ENCODE measurements at regions not wholly inside any gene's neighbourhood (a gene's known extent, or its start where the extent isn't known, plus 50 kb on each side); places are given as distances from the start of the nearest gene placed in this dataset.
"Not testable (repeated sequence)": the region's sequence is repeated elsewhere in the genome, so short reads cannot be mapped to it uniquely, and the experiment has no call there.

- Histone ChIP-seq H3K4me3 (ENCODE audit: low read length) (no peak overlapping the region), H3K27ac (ENCODE audit: low read length) (no peak overlapping the region), H3K4me1 (ENCODE audit: control insufficient read depth, insufficient read depth, low read length) (no peaks in the 10 kb centered on the region), H3K36me3 (ENCODE audit: control insufficient read depth, insufficient read depth, low read length) (no peaks in the 10 kb centered on the region), H3K9me3 (replicated peaks; ENCODE audit: control insufficient read depth, low read depth, low read length) (no peaks in the 10 kb centered on the region), H3K27me3 (ENCODE audit: control insufficient read depth, insufficient read depth, low read length) (no peaks in the 10 kb centered on the region)
- no peak for DNase-seq
Observed at GRCh38 chr2:180891360-180891759, 89.0 kb upstream of the UBE2E3 start.

- no CpG with 5 or more reads among the region's 1 CpG for WGBS (ENCODE audit: insufficient coverage)
Observed at GRCh38 chr2:180890781-180891180, 89.6 kb upstream of the UBE2E3 start.

GRCh38 chr2:180882959-180883358, 97.4 kb upstream of the UBE2E3 start:
- no peak overlapping the region for H3K27ac ChIP-seq (ENCODE audit: low read length)
- H3K9me3 ChIP-seq (replicated peaks; ENCODE audit: control insufficient read depth, low read depth, low read length): peaks cover 6% of the 10 kb centered on the region
- no peak for DNase-seq
- no peaks in the 10 kb centered on the region for H3K36me3 ChIP-seq (ENCODE audit: control insufficient read depth, insufficient read depth, low read length)
- no peaks in the 10 kb centered on the region for H3K4me1 ChIP-seq (ENCODE audit: control insufficient read depth, insufficient read depth, low read length)
- H3K4me3 ChIP-seq (ENCODE audit: low read length): no peak overlapping the region
- no peaks in the 10 kb centered on the region for H3K27me3 ChIP-seq (ENCODE audit: control insufficient read depth, insufficient read depth, low read length)

More at GRCh38 chr2:180890781-180891180, 89.6 kb upstream of the UBE2E3 start:
- no peak overlapping the region for H3K4me3 ChIP-seq (ENCODE audit: low read length)
- no peaks in the 10 kb centered on the region for H3K36me3 ChIP-seq (ENCODE audit: control insufficient read depth, insufficient read depth, low read length)
- no peak overlapping the region for H3K27ac ChIP-seq (ENCODE audit: low read length)
- H3K9me3 ChIP-seq (replicated peaks; ENCODE audit: control insufficient read depth, low read depth, low read length): no peaks in the 10 kb centered on the region
- peak; percentile 7 for DNase-seq
- H3K4me1 ChIP-seq (ENCODE audit: control insufficient read depth, insufficient read depth, low read length): no peaks in the 10 kb centered on the region
- no peaks in the 10 kb centered on the region for H3K27me3 ChIP-seq (ENCODE audit: control insufficient read depth, insufficient read depth, low read length)

- no peak overlapping the region for H3K27ac ChIP-seq (ENCODE audit: low read length)
- H3K4me3 ChIP-seq (ENCODE audit: low read length): no peak overlapping the region
- WGBS (ENCODE audit: insufficient coverage): no CpG with 5 or more reads among the region's 3 CpGs
- H3K27me3 ChIP-seq (ENCODE audit: control insufficient read depth, insufficient read depth, low read length): no peaks in the 10 kb centered on the region
- H3K36me3 ChIP-seq (ENCODE audit: control insufficient read depth, insufficient read depth, low read length): no peaks in the 10 kb centered on the region
- no peaks in the 10 kb centered on the region for H3K4me1 ChIP-seq (ENCODE audit: control insufficient read depth, insufficient read depth, low read length)
- peaks cover 3% of the 10 kb centered on the region for H3K9me3 ChIP-seq (replicated peaks; ENCODE audit: control insufficient read depth, low read depth, low read length)
- peak; percentile 39 for DNase-seq
Observed at GRCh38 chr2:180876506-180876905, 103.9 kb upstream of the UBE2E3 start.

GRCh38 chr2:180873219-180873618, 107.2 kb upstream of the UBE2E3 start:
- no peak for DNase-seq
- 67% methylated on average over 14 of the region's 30 CpGs for WGBS (ENCODE audit: insufficient coverage)
- peaks cover 3% of the 10 kb centered on the region for H3K9me3 ChIP-seq (replicated peaks; ENCODE audit: control insufficient read depth, low read depth, low read length)
- H3K27me3 ChIP-seq (ENCODE audit: control insufficient read depth, insufficient read depth, low read length): no peaks in the 10 kb centered on the region
- H3K4me3 ChIP-seq (ENCODE audit: low read length): no peak overlapping the region
- H3K27ac ChIP-seq (ENCODE audit: low read length): no peak overlapping the region
- no peaks in the 10 kb centered on the region for H3K4me1 ChIP-seq (ENCODE audit: control insufficient read depth, insufficient read depth, low read length)
- no peaks in the 10 kb centered on the region for H3K36me3 ChIP-seq (ENCODE audit: control insufficient read depth, insufficient read depth, low read length)

- H3K27ac ChIP-seq (ENCODE audit: low read length); H3K9me3 ChIP-seq (replicated peaks; ENCODE audit: control insufficient read depth, low read depth, low read length); H3K4me3 ChIP-seq (ENCODE audit: low read length); H3K4me1 ChIP-seq (ENCODE audit: control insufficient read depth, insufficient read depth, low read length); H3K36me3 ChIP-seq (ENCODE audit: control insufficient read depth, insufficient read depth, low read length); H3K27me3 ChIP-seq (ENCODE audit: control insufficient read depth, insufficient read depth, low read length); DNase-seq: not testable (repeated sequence)
- WGBS (ENCODE audit: insufficient coverage): 100% methylated on average over 1 of the region's 8 CpGs
Observed at GRCh38 chr2:180872781-180873180, 107.6 kb upstream of the UBE2E3 start.

- Histone ChIP-seq H3K4me1 (ENCODE audit: control insufficient read depth, insufficient read depth, low read length) (no peaks in the 10 kb centered on the region), H3K36me3 (ENCODE audit: control insufficient read depth, insufficient read depth, low read length) (no peaks in the 10 kb centered on the region), H3K27me3 (ENCODE audit: control insufficient read depth, insufficient read depth, low read length) (no peaks in the 10 kb centered on the region), H3K4me3 (ENCODE audit: low read length) (no peak overlapping the region), H3K27ac (ENCODE audit: low read length) (no peak overlapping the region), H3K9me3 (replicated peaks; ENCODE audit: control insufficient read depth, low read depth, low read length) (no peaks in the 10 kb centered on the region)
- no CpG with 5 or more reads among the region's 1 CpG for WGBS (ENCODE audit: insufficient coverage)
- peak; percentile 9 for DNase-seq
Observed at GRCh38 chr2:180872255-180872654, 108.2 kb upstream of the UBE2E3 start.

- Histone ChIP-seq H3K27me3 (ENCODE audit: control insufficient read depth, insufficient read depth, low read length) (no peaks in the 10 kb centered on the region), H3K4me1 (ENCODE audit: control insufficient read depth, insufficient read depth, low read length) (no peaks in the 10 kb centered on the region), H3K4me3 (ENCODE audit: low read length) (no peak overlapping the region), H3K36me3 (ENCODE audit: control insufficient read depth, insufficient read depth, low read length) (no peaks in the 10 kb centered on the region), H3K9me3 (replicated peaks; ENCODE audit: control insufficient read depth, low read depth, low read length) (no peaks in the 10 kb centered on the region), H3K27ac (ENCODE audit: low read length) (no peak overlapping the region)
- DNase-seq: no peak
- 44% methylated on average over 2 of the region's 4 CpGs for WGBS (ENCODE audit: insufficient coverage)
Observed at GRCh38 chr2:180871649-180872048, 108.8 kb upstream of the UBE2E3 start.

GRCh38 chr2:180849851-180850250, 130.6 kb upstream of the UBE2E3 start:
- DNase-seq: no peak
- WGBS (ENCODE audit: insufficient coverage): no CpG with 5 or more reads among the region's 2 CpGs
- Histone ChIP-seq H3K4me1 (ENCODE audit: control insufficient read depth, insufficient read depth, low read length) (no peaks in the 10 kb centered on the region), H3K9me3 (replicated peaks; ENCODE audit: control insufficient read depth, low read depth, low read length) (no peaks in the 10 kb centered on the region), H3K27me3 (ENCODE audit: control insufficient read depth, insufficient read depth, low read length) (no peaks in the 10 kb centered on the region), H3K4me3 (ENCODE audit: low read length) (no peak overlapping the region), H3K27ac (ENCODE audit: low read length) (no peak overlapping the region), H3K36me3 (ENCODE audit: control insufficient read depth, insufficient read depth, low read length) (no peaks in the 10 kb centered on the region)

- Histone ChIP-seq H3K9me3 (replicated peaks; ENCODE audit: control insufficient read depth, low read depth, low read length) (no peaks in the 10 kb centered on the region), H3K27ac (ENCODE audit: low read length) (no peak overlapping the region), H3K4me3 (ENCODE audit: low read length) (no peak overlapping the region), H3K36me3 (ENCODE audit: control insufficient read depth, insufficient read depth, low read length) (no peaks in the 10 kb centered on the region), H3K4me1 (ENCODE audit: control insufficient read depth, insufficient read depth, low read length) (no peaks in the 10 kb centered on the region), H3K27me3 (ENCODE audit: control insufficient read depth, insufficient read depth, low read length) (no peaks in the 10 kb centered on the region)
- no peak for DNase-seq
Observed at GRCh38 chr2:180848393-180848792, 132.0 kb upstream of the UBE2E3 start.

GRCh38 chr2:180846756-180847472, 133.5 kb upstream of the UBE2E3 start:
- H3K36me3 ChIP-seq (ENCODE audit: control insufficient read depth, insufficient read depth, low read length): no peaks in the 10 kb centered on the region
- H3K4me1 ChIP-seq (ENCODE audit: control insufficient read depth, insufficient read depth, low read length): no peaks in the 10 kb centered on the region
- H3K27ac ChIP-seq (ENCODE audit: low read length): no peak overlapping the region
- no CpG with 5 or more reads among the region's 3 CpGs for WGBS (ENCODE audit: insufficient coverage)
- H3K4me3 ChIP-seq (ENCODE audit: low read length): no peak overlapping the region
- H3K9me3 ChIP-seq (replicated peaks; ENCODE audit: control insufficient read depth, low read depth, low read length): no peaks in the 10 kb centered on the region
- H3K27me3 ChIP-seq (ENCODE audit: control insufficient read depth, insufficient read depth, low read length): no peaks in the 10 kb centered on the region
- peak; percentile 33 for DNase-seq
